Prostate gland (tissue), 2 donors: ENCODE measurements at regions not wholly inside any gene's neighbourhood (a gene's known extent, or its start where the extent isn't known, plus 50 kb on each side); places are given as distances from the start of the nearest gene placed in this dataset.

Source experiments
- CTCF ChIP-seq, 4 experiments: fragments of 200-600 bp in 2 of 4; fragments of 450-650 bp in 2 of 4; sonication (generic) in 2 of 4; IDR thresholded peaks; 1 replicate in 3 of 4; 2 replicates in 1 of 4; pipeline ENCODE4 v1.5.1; 2016 to 2019; ENCODE audit warnings: antibody characterized with exemption in 4 of 4, mild to moderate bottlenecking in 2 of 4, moderate library complexity in 2 of 4
- POLR2A ChIP-seq: fragments of 450-650 bp; IDR thresholded peaks from one replicate; pipeline ENCODE4 v1.6.1; 2016; ENCODE audit warnings: antibody characterized with exemption, mild to moderate bottlenecking
- POLR2AphosphoS5 ChIP-seq: sonication (generic); formaldehyde crosslinking; IDR thresholded peaks from one replicate; pipeline ENCODE4 v1.6.1; 2017; ENCODE audit warnings: antibody characterized with exemption

GRCh38 chr20:58005581-58006345, 222.7 kb downstream of the ANKRD60 start:
- no peak for TF ChIP-seq POLR2A
- TF ChIP-seq CTCF (IDR thresholded peaks at IDR 0.05), result no peak
- no peak for TF ChIP-seq POLR2AphosphoS5
